ENCODE measurements at regions not wholly inside any gene's neighbourhood (a gene's known extent, or its start where the extent isn't known, plus 50 kb on each side); places are given as distances from the start of the nearest gene placed in this dataset.

GRCh38 chr6:139581485-139581865 lies 207.0 kb upstream of the CITED2 start:
- H3K9me3 ChIP-seq: no peaks in the 10 kb centered on the region
- no peaks in the 10 kb centered on the region for H3K36me3 ChIP-seq
- H3K27me3 ChIP-seq: no peaks in the 10 kb centered on the region
- TF ChIP-seq POLR2A (IDR thresholded peaks at IDR 0.05) (no peak), CTCF (IDR thresholded peaks at IDR 0.05) (no peak)
- H3K4me1 ChIP-seq: no peaks in the 10 kb centered on the region
- no peak for DNase-seq
- H3K27ac ChIP-seq: no peak overlapping the region
- no peak overlapping the region for H3K4me3 ChIP-seq

- TF ChIP-seq CTCF (IDR thresholded peaks at IDR 0.05) (no peak), POLR2A (IDR thresholded peaks at IDR 0.05) (no peak)
Measured at GRCh38 chr6:139580592-139581484, 206.4 kb upstream of the CITED2 start.

GRCh38 chr6:139577763-139578604 lies 203.5 kb upstream of the CITED2 start:
- Histone ChIP-seq H3K36me3 (no peaks in the 10 kb centered on the region), H3K27ac (no peak overlapping the region), H3K4me3 (no peak overlapping the region), H3K4me1 (no peaks in the 10 kb centered on the region), H3K27me3 (no peaks in the 10 kb centered on the region), H3K9me3 (no peaks in the 10 kb centered on the region)
- no peak for DNase-seq
- TF ChIP-seq CTCF (IDR thresholded peaks at IDR 0.05): no peak
- no peak for TF ChIP-seq POLR2A (IDR thresholded peaks at IDR 0.05)

More at GRCh38 chr6:139580592-139581484, 206.4 kb upstream of the CITED2 start:
- Histone ChIP-seq H3K27me3 (no peaks in the 10 kb centered on the region), H3K4me3 (no peak overlapping the region), H3K4me1 (no peaks in the 10 kb centered on the region), H3K27ac (no peak overlapping the region), H3K36me3 (no peaks in the 10 kb centered on the region), H3K9me3 (no peaks in the 10 kb centered on the region)
- no peak for DNase-seq

- TF ChIP-seq CTCF (IDR thresholded peaks at IDR 0.05) (no peak), POLR2A (IDR thresholded peaks at IDR 0.05) (no peak)
- H3K4me3 ChIP-seq: no peak overlapping the region
- H3K36me3 ChIP-seq: no peaks in the 10 kb centered on the region
- no peak for DNase-seq
- no peaks in the 10 kb centered on the region for H3K9me3 ChIP-seq
- no peaks in the 10 kb centered on the region for H3K4me1 ChIP-seq
- H3K27me3 ChIP-seq: no peaks in the 10 kb centered on the region
- H3K27ac ChIP-seq: no peak overlapping the region
Measured at GRCh38 chr6:139577124-139577762, 202.8 kb upstream of the CITED2 start.

- no peak overlapping the region for H3K4me3 ChIP-seq
- no peak for DNase-seq
- H3K36me3 ChIP-seq: no peaks in the 10 kb centered on the region
- H3K9me3 ChIP-seq: no peaks in the 10 kb centered on the region
- H3K27me3 ChIP-seq: no peaks in the 10 kb centered on the region
- no peaks in the 10 kb centered on the region for H3K4me1 ChIP-seq
- no peak overlapping the region for H3K27ac ChIP-seq
- TF ChIP-seq POLR2A (IDR thresholded peaks at IDR 0.05) (no peak), CTCF (IDR thresholded peaks at IDR 0.05) (no peak)
Measured at GRCh38 chr6:139572001-139572400, 197.6 kb upstream of the CITED2 start.

Measured in Peyer's patch (tissue), 4 donors.